Kidney (tissue), 13 donors: ENCODE measurements at regions not wholly inside any gene's neighbourhood (a gene's known extent, or its start where the extent isn't known, plus 50 kb on each side); places are given as distances from the start of the nearest gene placed in this dataset.

ENCODE experiments used
- DNase-seq, 5 donors: peaks; one replicate each; pipeline ENCODE4 v3.0.0-alpha.2; 2013 to 2020
- FAIRE-seq: peaks from 2 replicates; lab custom pipeline; 2012; peaks lifted over from hg19 to GRCh38; lab: Jason Lieb, UNC
- H3K27ac ChIP-seq, 2 donors: one replicate each; pipeline ENCODE4 v1.7.0; 2013; ENCODE audit warnings: low read depth in 2 of 2, low read length in 2 of 2, inconsistent platforms in 1 of 2
- H3K27me3 ChIP-seq: one replicate; pipeline ENCODE4 v1.7.1; 2013; ENCODE audit warnings: low read length, inconsistent platforms; ENCODE audit not compliant: control insufficient read depth, insufficient read depth
- H3K36me3 ChIP-seq, 3 donors: one replicate each; pipeline versions ENCODE4 v1.7.0 to v1.7.1; 2013; ENCODE audit warnings: low read length in 3 of 3, control low read depth in 1 of 3, inconsistent platforms in 1 of 3; ENCODE audit not compliant: insufficient read depth in 3 of 3, control insufficient read depth in 2 of 3
- H3K4me1 ChIP-seq, 3 donors: one replicate each; pipeline versions ENCODE4 v1.7.0 to v1.7.1; 2013; ENCODE audit warnings: low read length in 3 of 3, inconsistent platforms in 1 of 3, low read depth in 1 of 3; ENCODE audit not compliant: control insufficient read depth in 2 of 3, insufficient read depth in 2 of 3
- H3K4me3 ChIP-seq, 3 donors: one replicate each; pipeline versions ENCODE4 v1.7.0 to v1.8.1; 2013; ENCODE audit warnings: low read length in 3 of 3, control low read depth in 1 of 3, inconsistent platforms in 1 of 3
- H3K9ac ChIP-seq, 3 donors: one replicate each; pipeline versions ENCODE4 v1.7.0 to v1.7.1; 2013; ENCODE audit warnings: low read length in 3 of 3, control low read depth in 1 of 3, inconsistent platforms in 1 of 3
- H3K9me3 ChIP-seq, 3 donors: one replicate each; pipeline versions ENCODE4 v1.7.0 to v1.7.1; 2013; ENCODE audit warnings: low read length in 3 of 3, control low read depth in 1 of 3, inconsistent platforms in 1 of 3; ENCODE audit not compliant: control insufficient read depth in 2 of 3, insufficient read depth in 1 of 3
- intact Hi-C: fragments of 100-400 bp; cut with DNase I; formaldehyde crosslinking; loops from one replicate; pipeline ENCODE4 v1.11.1; 2022
- TF ChIP-seq, protein P1 (sequence below): IDR thresholded peaks from 3 replicates; pipeline ENCODE4 v1.5.1; 2012; ENCODE audit warnings: mild to moderate bottlenecking, moderate library complexity, borderline replicate concordance; ENCODE audit not compliant: insufficient read depth; ENCODE audit errors: extremely low read depth
- donor health status: control.
- donor health status: control.
- donor health status: control.
- donor health status: control.
- donor health status: control.
- donor health status: DM: yes; HTN: yes; CAD: no.
- donor health status: Normal renal cell carcinoma (clear cell type).

DNA sequence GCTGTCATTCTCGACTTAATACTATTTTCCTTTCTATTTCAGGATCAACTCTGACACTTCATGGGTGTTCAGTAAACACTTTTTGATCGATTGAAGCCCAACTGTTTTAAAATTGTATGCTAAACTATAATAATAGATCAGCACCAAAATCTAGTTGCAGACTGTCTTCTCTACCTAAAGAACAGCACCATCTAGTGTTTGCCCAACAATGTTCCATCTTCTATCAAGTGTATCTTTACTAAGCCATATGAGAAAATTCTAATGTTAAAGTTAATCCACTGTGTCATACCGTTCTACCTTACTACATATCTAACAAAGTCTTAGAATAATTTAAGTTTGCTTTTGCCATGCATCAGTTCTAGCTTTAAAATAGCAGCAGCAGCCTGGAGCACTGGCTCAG lies 113.0 kb upstream of the PRDX4 start:
- Histone ChIP-seq H3K4me3 (no peak overlapping the region), H3K9ac (no peak overlapping the region), H3K4me1 (no peaks in the 10 kb centered on the region), H3K27me3 (no peaks in the 10 kb centered on the region), H3K36me3 (no peaks in the 10 kb centered on the region), H3K9me3 (no peaks in the 10 kb centered on the region), H3K27ac (no peak overlapping the region)
- TF ChIP-seq, protein P1, sequence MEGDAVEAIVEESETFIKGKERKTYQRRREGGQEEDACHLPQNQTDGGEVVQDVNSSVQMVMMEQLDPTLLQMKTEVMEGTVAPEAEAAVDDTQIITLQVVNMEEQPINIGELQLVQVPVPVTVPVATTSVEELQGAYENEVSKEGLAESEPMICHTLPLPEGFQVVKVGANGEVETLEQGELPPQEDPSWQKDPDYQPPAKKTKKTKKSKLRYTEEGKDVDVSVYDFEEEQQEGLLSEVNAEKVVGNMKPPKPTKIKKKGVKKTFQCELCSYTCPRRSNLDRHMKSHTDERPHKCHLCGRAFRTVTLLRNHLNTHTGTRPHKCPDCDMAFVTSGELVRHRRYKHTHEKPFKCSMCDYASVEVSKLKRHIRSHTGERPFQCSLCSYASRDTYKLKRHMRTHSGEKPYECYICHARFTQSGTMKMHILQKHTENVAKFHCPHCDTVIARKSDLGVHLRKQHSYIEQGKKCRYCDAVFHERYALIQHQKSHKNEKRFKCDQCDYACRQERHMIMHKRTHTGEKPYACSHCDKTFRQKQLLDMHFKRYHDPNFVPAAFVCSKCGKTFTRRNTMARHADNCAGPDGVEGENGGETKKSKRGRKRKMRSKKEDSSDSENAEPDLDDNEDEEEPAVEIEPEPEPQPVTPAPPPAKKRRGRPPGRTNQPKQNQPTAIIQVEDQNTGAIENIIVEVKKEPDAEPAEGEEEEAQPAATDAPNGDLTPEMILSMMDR, result peak; percentile 22
- intact Hi-C loops, result no loop called here
- FAIRE-seq, result peak; percentile 92
- DNase-seq, result peak in 2 of 5 donors; percentile 36 to 51

DNA sequence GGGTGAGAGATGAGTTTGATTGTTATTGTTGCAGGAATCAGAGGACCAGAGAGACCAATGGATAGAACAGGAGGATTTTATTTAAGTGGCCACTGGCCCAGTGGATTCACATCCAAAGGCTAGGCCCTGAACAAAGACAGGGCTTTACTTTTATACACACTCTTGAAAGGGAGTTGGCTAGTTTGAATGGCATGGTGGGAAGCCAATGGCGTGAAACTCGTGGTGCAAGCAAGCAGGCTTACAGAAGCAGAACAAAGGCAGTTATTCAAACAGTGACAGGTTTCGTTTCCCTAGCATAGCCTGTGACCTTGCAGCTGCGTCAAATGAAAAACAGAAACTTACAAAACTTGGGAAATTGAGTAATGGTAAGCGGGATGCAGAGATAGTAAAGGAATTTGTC lies 110.2 kb upstream of the PRDX4 start:
- intact Hi-C loops, result no loop called here
- no peak overlapping the region for H3K9ac ChIP-seq
- H3K36me3 ChIP-seq, result no peaks in the 10 kb centered on the region
- no peak for FAIRE-seq
- no peaks in the 10 kb centered on the region for H3K9me3 ChIP-seq
- DNase-seq, result peak in 1 of 5 donors; percentile 18
- TF ChIP-seq, protein P1, result no peak
- H3K27me3 ChIP-seq, result no peaks in the 10 kb centered on the region
- H3K27ac ChIP-seq, result no peak overlapping the region
- H3K4me3 ChIP-seq, result no peak overlapping the region
- no peaks in the 10 kb centered on the region for H3K4me1 ChIP-seq

DNA sequence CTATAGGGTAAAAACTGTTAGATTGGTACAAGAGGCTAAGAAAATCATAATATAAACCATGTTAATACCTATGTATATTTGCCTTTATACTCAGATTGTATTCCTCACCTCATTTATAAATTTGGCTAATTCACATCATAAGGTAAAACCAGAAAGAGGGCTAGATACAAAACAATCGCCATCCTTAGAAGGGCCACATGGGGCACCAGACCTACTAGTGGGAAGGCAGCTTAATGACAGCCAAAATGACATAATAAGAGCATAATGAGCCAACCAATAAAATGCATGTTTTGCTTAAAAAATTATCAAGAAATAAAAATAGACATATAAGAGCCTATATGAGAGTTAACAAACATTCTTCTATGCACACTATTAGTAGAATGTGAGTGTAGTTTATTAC lies 107.3 kb upstream of the PRDX4 start:
- DNase-seq (no peak), FAIRE-seq (no peak)
- H3K9ac ChIP-seq, result no peak overlapping the region
- H3K4me1 ChIP-seq, result no peaks in the 10 kb centered on the region
- TF ChIP-seq, protein P1, result no peak
- no peaks in the 10 kb centered on the region for H3K9me3 ChIP-seq
- no peaks in the 10 kb centered on the region for H3K36me3 ChIP-seq
- no peak overlapping the region for H3K4me3 ChIP-seq
- H3K27me3 ChIP-seq, result no peaks in the 10 kb centered on the region
- intact Hi-C loops, result no loop called here
- no peak overlapping the region for H3K27ac ChIP-seq
